GM12872 (cell line): ENCODE measurements at regions not wholly inside any gene's neighbourhood (a gene's known extent, or its start where the extent isn't known, plus 50 kb on each side); places are given as distances from the start of the nearest gene placed in this dataset.

Experiments used
- CTCF ChIP-seq: IDR thresholded peaks from 3 replicates; pipeline ENCODE4 v1.5.1; 2011; ENCODE audit warnings: low read depth, mild to moderate bottlenecking, low read length, moderate library complexity; ENCODE audit not compliant: insufficient read depth

GRCh38 chr9:103545260-103545659, 548.8 kb upstream of the SMC2 start:
- TF ChIP-seq CTCF = no peak

GRCh38 chr9:103552712-103553111, 541.4 kb upstream of the SMC2 start:
- TF ChIP-seq CTCF = no peak

GRCh38 chr9:103574056-103574455, 520.1 kb upstream of the SMC2 start:
- no peak for TF ChIP-seq CTCF

- TF ChIP-seq CTCF = no peak
Observed at GRCh38 chr9:103586721-103587120, 507.4 kb upstream of the SMC2 start.

GRCh38 chr9:103601287-103601686, 492.8 kb upstream of the SMC2 start:
- TF ChIP-seq CTCF = no peak

- no peak for TF ChIP-seq CTCF
Observed at GRCh38 chr9:103615994-103616393, 478.1 kb upstream of the SMC2 start.

- no peak for TF ChIP-seq CTCF
Observed at GRCh38 chr9:103617046-103617445, 477.1 kb upstream of the SMC2 start.
